HUES6 (cell line): ENCODE measurements at regions not wholly inside any gene's neighbourhood (a gene's known extent, or its start where the extent isn't known, plus 50 kb on each side); places are given as distances from the start of the nearest gene placed in this dataset.
"Not testable (repeated sequence)": the region's sequence is repeated elsewhere in the genome, so short reads cannot be mapped to it uniquely, and the experiment has no call there.

Experiments
- H3K27ac ChIP-seq: 2 replicates; pipeline ENCODE4 v1.7.0; 2013; ENCODE audit warnings: low read depth, mild to moderate bottlenecking, low read length, inconsistent platforms
- H3K27me3 ChIP-seq: 2 replicates; pipeline ENCODE4 v1.6.1; 2013; ENCODE audit warnings: low read length; ENCODE audit not compliant: control insufficient read depth, insufficient read depth
- H3K36me3 ChIP-seq: 2 replicates; pipeline ENCODE4 v1.6.1; 2013; ENCODE audit warnings: low read length; ENCODE audit not compliant: control insufficient read depth, insufficient read depth
- H3K4me1 ChIP-seq: 2 replicates; pipeline ENCODE4 v1.6.1; 2013; ENCODE audit warnings: low read length; ENCODE audit not compliant: control insufficient read depth, insufficient read depth
- H3K4me3 ChIP-seq: 2 replicates; pipeline ENCODE4 v1.5.1; 2013; ENCODE audit warnings: low read depth, low read length
- H3K9ac ChIP-seq: one replicate; pipeline ENCODE4 v1.6.1; 2013; ENCODE audit warnings: mild to moderate bottlenecking, low read length
- H3K9me3 ChIP-seq: 2 replicates; pipeline ENCODE4 v1.6.1; 2013; ENCODE audit warnings: low read depth, low read length; ENCODE audit not compliant: control insufficient read depth, insufficient read depth

- not testable (repeated sequence) for H3K4me3 ChIP-seq, H3K36me3 ChIP-seq, H3K9ac ChIP-seq
These were observed 155.3 kb upstream of the DIAPH2 start for GRCh38 chrX:96529386-96529785.

GRCh38 chrX:96538104-96538725 lies 146.4 kb upstream of the DIAPH2 start:
- Histone ChIP-seq H3K4me1 (no peaks in the 10 kb centered on the region), H3K27me3 (no peaks in the 10 kb centered on the region; the same call in 1 of the 2 replicates), H3K4me3 (no peak overlapping the region), H3K36me3 (no peaks in the 10 kb centered on the region), H3K9ac (no peak overlapping the region), H3K9me3 (no peaks in the 10 kb centered on the region), H3K27ac (no peak overlapping the region)

More at GRCh38 chrX:96529386-96529785, 155.3 kb upstream of the DIAPH2 start:
- not testable (repeated sequence) for H3K4me1 ChIP-seq, H3K27ac ChIP-seq, H3K9me3 ChIP-seq, H3K27me3 ChIP-seq

GRCh38 chrX:96540111-96540631 lies 144.5 kb upstream of the DIAPH2 start:
- Histone ChIP-seq H3K27me3 (no peaks in the 10 kb centered on the region; the same call in 1 of the 2 replicates), H3K4me3 (no peak overlapping the region), H3K36me3 (no peaks in the 10 kb centered on the region), H3K9ac (no peak overlapping the region), H3K27ac (no peak overlapping the region), H3K9me3 (no peaks in the 10 kb centered on the region), H3K4me1 (no peaks in the 10 kb centered on the region)

DNA sequence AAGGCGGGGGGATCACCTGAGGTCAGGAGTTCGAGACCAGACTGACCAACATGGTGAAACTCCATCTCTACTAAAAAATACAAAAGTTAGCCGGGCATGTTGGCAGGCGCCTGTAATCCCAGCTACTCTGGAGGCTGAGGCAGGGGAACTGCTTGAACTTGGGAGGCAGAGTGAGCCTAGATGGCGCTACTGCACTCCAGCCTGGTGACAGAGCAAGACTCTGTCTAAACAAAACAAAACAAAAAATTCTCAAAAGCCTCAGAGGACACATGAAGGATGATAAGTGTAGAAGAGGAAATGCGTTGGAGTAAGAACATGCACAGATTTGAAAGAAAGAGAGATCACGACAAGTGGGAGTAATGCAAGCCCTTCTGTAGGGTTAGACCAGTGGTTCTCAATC lies 138.4 kb upstream of the DIAPH2 start:
- not testable (repeated sequence) for H3K27me3 ChIP-seq, H3K9ac ChIP-seq, H3K9me3 ChIP-seq, H3K36me3 ChIP-seq, H3K4me1 ChIP-seq, H3K4me3 ChIP-seq, H3K27ac ChIP-seq

DNA sequence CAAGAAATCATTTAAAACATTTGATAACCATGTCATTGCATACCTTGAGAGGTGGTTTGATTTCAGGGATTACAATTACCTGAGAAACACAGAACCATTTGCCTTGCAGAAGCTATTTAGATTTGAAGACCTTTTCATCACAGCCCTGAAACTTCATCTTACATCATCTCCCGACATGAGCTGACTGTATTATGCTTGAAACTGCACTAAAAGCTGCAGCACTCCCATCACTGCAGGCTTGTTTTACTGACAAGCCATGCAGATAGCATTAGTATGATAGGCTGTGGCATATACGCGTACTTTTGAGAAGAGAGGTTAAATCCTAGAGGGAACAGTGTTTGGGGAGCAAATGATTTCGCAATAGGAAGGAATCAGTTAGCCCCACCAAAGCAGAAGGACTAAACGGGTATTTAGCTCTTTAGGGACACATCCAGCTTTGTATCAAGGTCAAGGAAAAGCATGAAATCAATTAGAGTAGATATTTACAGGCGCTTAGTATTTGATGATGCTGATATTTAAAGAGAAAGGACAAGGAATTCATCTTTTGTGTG lies 133.2 kb upstream of the DIAPH2 start:
- Histone ChIP-seq H3K9ac (no peak overlapping the region), H3K36me3 (no peaks in the 10 kb centered on the region), H3K27ac (no peak overlapping the region), H3K4me3 (no peak overlapping the region), H3K27me3 (no peaks in the 10 kb centered on the region), H3K9me3 (no peaks in the 10 kb centered on the region), H3K4me1 (no peaks in the 10 kb centered on the region; the same call in 1 of the 2 replicates)

- Histone ChIP-seq H3K27ac (no peak overlapping the region), H3K9ac (no peak overlapping the region)
These were observed 127.8 kb upstream of the DIAPH2 start for GRCh38 chrX:96556886-96557285.

GRCh38 chrX:96561129-96561528 lies 123.5 kb upstream of the DIAPH2 start:
- not testable (repeated sequence) for H3K27ac ChIP-seq, H3K9me3 ChIP-seq, H3K4me3 ChIP-seq, H3K27me3 ChIP-seq, H3K4me1 ChIP-seq, H3K9ac ChIP-seq, H3K36me3 ChIP-seq

More at GRCh38 chrX:96556886-96557285, 127.8 kb upstream of the DIAPH2 start:
- Histone ChIP-seq H3K27me3 (no peaks in the 10 kb centered on the region), H3K36me3 (no peaks in the 10 kb centered on the region), H3K9me3 (no peaks in the 10 kb centered on the region), H3K4me3 (no peak overlapping the region), H3K4me1 (peaks cover 7% of the 10 kb centered on the region; the same call in 1 of the 2 replicates)

- no peaks in the 10 kb centered on the region for H3K9me3 ChIP-seq
- no peak overlapping the region for H3K27ac ChIP-seq
- H3K4me1 ChIP-seq, result no peaks in the 10 kb centered on the region
- H3K9ac ChIP-seq, result no peak overlapping the region
- H3K4me3 ChIP-seq, result no peak overlapping the region
- no peaks in the 10 kb centered on the region for H3K36me3 ChIP-seq
- no peaks in the 10 kb centered on the region for H3K27me3 ChIP-seq
These were observed 121.0 kb upstream of the DIAPH2 start for GRCh38 chrX:96563646-96564045.

DNA sequence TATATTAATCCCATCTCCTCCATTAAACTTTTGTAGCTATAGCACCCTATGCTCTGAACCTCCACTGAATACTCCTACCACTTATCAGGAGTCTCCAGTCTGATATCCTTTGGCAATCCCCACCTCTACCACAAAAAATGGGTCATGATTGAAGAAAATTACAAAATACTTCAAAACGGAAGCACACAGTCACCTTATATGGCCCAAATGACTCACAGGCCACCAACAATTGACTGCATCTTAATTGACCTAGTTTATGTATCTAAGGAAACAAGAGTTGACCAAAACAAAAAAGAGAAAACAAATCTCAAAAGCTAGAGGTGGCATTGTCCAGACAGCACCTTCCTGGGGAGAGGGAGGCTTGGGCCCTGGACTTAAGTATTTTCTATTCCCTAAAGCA lies 120.0 kb upstream of the DIAPH2 start:
- H3K27ac ChIP-seq, result no peak overlapping the region
- no peak overlapping the region for H3K9ac ChIP-seq
- H3K9me3 ChIP-seq, result no peaks in the 10 kb centered on the region
- no peaks in the 10 kb centered on the region for H3K36me3 ChIP-seq
- H3K4me1 ChIP-seq, result no peaks in the 10 kb centered on the region
- H3K4me3 ChIP-seq, result no peak overlapping the region
- no peaks in the 10 kb centered on the region for H3K27me3 ChIP-seq

DNA sequence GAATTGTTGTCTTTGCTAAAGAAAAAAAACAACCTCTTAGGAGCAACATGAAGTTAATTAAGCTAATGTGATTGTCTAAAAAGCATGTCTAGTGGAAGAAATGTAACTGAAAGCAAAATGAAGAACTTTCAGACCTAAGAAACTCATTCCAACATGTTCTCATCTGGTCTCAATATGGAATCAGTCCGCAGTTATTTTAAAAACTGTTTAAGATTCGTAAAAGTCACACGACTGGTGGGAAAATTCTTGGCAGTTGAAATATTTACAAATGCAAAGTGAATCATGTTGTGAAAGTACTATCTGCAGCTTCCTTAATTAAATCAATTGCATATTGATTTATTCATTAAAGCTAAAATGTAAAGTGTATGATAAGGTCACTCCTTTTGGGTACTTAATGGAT lies 117.8 kb upstream of the DIAPH2 start:
- Histone ChIP-seq H3K27me3 (no peaks in the 10 kb centered on the region), H3K4me1 (no peaks in the 10 kb centered on the region), H3K36me3 (no peaks in the 10 kb centered on the region), H3K27ac (no peak overlapping the region), H3K9me3 (peaks cover 7% of the 10 kb centered on the region; the same call in 1 of the 2 replicates), H3K4me3 (no peak overlapping the region), H3K9ac (no peak overlapping the region)

DNA sequence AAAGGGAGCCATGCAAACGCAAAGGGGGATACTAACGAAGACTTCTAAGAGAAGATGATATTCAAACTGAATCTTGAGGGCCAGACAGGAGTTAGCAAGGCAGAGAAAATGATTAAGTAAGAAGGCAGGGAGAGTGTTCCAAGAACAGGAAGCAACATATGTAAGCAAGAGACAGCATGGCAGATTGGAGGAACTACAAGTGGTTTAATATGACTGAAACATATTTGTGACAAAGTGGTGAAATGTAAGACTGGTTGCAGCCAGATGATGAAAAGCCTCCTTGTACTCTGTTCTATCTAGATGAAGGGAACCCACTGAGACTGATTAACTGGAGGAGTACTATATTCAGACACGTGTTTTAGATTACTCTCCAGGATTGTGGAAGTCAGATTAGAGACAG lies 116.6 kb upstream of the DIAPH2 start:
- Histone ChIP-seq H3K36me3 (no peaks in the 10 kb centered on the region), H3K4me3 (no peak overlapping the region), H3K27me3 (no peaks in the 10 kb centered on the region), H3K4me1 (no peaks in the 10 kb centered on the region), H3K27ac (no peak overlapping the region), H3K9ac (no peak overlapping the region), H3K9me3 (peaks cover 7% of the 10 kb centered on the region; the same call in 1 of the 2 replicates)
